Breast epithelium (tissue), 4 donors: ENCODE measurements at regions not wholly inside any gene's neighbourhood (a gene's known extent, or its start where the extent isn't known, plus 50 kb on each side); places are given as distances from the start of the nearest gene placed in this dataset.

Experiments
- DNase-seq, 2 donors: peaks; one replicate each; pipeline ENCODE4 v3.0.0-alpha.2; 2019; ENCODE audit warnings: low spot score in 2 of 2
- H3K27ac ChIP-seq, 2 donors: fragments of 200-600 bp; sonication (generic) in 1 of 2; one replicate each; pipeline ENCODE4 v1.5.1; 2016 to 2019; ENCODE audit warnings: mild to moderate bottlenecking in 1 of 2
- H3K27me3 ChIP-seq, 2 donors: fragments of 200-600 bp; sonication (generic) in 1 of 2; one replicate each; pipeline versions ENCODE4 v1.5.1 to v1.6.0; 2017 to 2019; ENCODE audit warnings: control low read depth in 1 of 2, mild to moderate bottlenecking in 1 of 2
- H3K36me3 ChIP-seq: fragments of 200-600 bp; one replicate; pipeline ENCODE4 v1.5.1; 2019
- H3K4me1 ChIP-seq, 2 donors: fragments of 200-600 bp; sonication (generic); one replicate each; pipeline ENCODE4 v1.5.1; 2016 to 2019; ENCODE audit warnings: control low read depth in 1 of 2
- H3K4me3 ChIP-seq, 3 donors: fragments of 200-600 bp; sonication (generic); 1 replicate in 2 of 3; 2 replicates in 1 of 3; pipeline ENCODE4 v1.5.1; 2016 to 2019; ENCODE audit warnings: mild to moderate bottlenecking in 3 of 3, moderate library complexity in 2 of 3
- H3K9me3 ChIP-seq, 2 donors: fragments of 200-600 bp; sonication (generic) in 1 of 2; one replicate each; pipeline ENCODE4 v1.5.1; 2016 to 2019; ENCODE audit warnings: control low read depth in 1 of 2
- POLR2A ChIP-seq: fragments of 450-650 bp; IDR thresholded peaks from one replicate; pipeline ENCODE4 v1.6.1; 2016; ENCODE audit warnings: antibody characterized with exemption, mild to moderate bottlenecking, moderate library complexity
- POLR2AphosphoS5 ChIP-seq, 3 donors: sonication (generic); formaldehyde crosslinking; IDR thresholded peaks; one replicate each; pipeline ENCODE4 v1.6.1; 2017; ENCODE audit warnings: antibody characterized with exemption in 3 of 3
- intact Hi-C: fragments of 100-400 bp; cut with DNase I; formaldehyde crosslinking; loops from one replicate; pipeline ENCODE4 v1.15.1; 2023; ENCODE audit warnings: low total_unique reads
- TF ChIP-seq, protein P1 (sequence below), 3 donors: fragments of 450-650 bp; IDR thresholded peaks; one replicate each; pipeline ENCODE4 v1.5.1; 2016 to 2017; ENCODE audit warnings: antibody characterized with exemption in 3 of 3, mild to moderate bottlenecking in 3 of 3, moderate library complexity in 3 of 3

DNA sequence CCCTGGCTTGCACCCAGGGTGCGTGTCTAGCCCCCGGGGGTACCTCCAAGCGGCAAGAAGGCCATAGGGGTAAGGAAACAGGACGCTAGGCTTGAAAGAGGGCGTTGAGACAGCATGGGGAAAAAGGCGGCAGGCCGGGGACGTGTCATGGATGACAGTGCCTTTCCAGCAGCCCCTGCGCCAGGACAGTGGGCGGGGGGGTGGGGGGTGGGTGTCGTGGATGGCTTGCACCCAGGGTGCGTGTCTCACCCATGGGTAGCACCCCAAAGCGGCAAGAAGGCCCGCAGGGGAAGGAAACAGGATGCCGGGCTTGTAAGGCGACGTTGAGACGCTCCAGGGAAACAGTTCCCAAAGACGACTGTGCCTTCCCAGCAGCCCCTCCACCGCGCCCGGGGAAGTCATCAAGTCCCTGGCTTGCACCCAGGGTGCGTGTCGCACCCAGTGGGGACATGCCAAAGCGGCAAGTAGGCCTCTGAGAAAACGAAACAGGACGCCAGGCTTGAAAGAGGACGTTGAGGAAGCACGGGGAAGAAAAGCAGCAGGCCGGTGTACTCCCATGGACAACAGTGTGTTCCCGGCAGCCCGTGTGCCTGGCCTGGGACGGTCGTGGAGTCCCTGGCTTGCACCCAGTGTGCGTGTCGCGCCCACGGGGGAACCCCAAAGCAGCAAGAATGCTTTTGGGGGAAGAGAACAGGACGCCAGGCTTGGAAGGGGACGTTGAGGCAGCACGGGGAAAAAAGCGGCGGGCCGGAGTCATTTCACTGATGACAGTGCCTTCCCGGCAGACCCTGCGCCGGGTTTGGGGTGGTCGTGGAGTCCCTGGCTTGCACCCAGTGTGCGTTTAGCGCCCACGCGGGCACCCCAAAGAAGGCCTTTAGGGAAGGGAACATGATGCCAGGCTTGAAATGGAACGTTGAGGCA, 163.5 kb upstream of the ALG10B start:
- peak; percentile 14 to 48 for DNase-seq
- Histone ChIP-seq H3K4me1 (no peaks in the 10 kb centered on the region), H3K9me3 (no peaks in the 10 kb centered on the region), H3K4me3 (no peak overlapping the region), H3K27ac (no peak overlapping the region), H3K36me3 (no peaks in the 10 kb centered on the region), H3K27me3 (peaks cover 0 to 9% of the 10 kb centered on the region in 2 donors)
- intact Hi-C loops: no loop called here
- TF ChIP-seq, protein P1, sequence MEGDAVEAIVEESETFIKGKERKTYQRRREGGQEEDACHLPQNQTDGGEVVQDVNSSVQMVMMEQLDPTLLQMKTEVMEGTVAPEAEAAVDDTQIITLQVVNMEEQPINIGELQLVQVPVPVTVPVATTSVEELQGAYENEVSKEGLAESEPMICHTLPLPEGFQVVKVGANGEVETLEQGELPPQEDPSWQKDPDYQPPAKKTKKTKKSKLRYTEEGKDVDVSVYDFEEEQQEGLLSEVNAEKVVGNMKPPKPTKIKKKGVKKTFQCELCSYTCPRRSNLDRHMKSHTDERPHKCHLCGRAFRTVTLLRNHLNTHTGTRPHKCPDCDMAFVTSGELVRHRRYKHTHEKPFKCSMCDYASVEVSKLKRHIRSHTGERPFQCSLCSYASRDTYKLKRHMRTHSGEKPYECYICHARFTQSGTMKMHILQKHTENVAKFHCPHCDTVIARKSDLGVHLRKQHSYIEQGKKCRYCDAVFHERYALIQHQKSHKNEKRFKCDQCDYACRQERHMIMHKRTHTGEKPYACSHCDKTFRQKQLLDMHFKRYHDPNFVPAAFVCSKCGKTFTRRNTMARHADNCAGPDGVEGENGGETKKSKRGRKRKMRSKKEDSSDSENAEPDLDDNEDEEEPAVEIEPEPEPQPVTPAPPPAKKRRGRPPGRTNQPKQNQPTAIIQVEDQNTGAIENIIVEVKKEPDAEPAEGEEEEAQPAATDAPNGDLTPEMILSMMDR (IDR thresholded peaks at IDR 0.05): no peak
- TF ChIP-seq POLR2A (no peak), POLR2AphosphoS5 (IDR thresholded peaks at IDR 0.05) (no peak)

DNA sequence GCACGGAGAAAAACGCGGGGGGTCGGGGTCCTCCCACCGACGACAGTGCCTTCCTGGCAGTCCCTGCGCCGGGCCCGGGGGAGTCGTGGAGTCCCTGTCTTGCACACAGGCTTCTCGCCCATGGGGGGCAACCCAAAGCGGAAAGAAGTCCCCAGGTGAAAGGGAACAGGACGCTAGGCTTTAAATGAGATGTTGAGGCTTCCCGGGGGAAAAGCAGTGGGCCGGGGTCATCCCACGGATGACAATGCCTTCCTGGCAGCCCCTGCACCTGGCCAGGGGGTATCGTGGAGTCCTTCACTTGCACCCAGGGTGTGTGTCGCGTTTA, 162.9 kb upstream of the ALG10B start:
- TF ChIP-seq, protein P1 (IDR thresholded peaks at IDR 0.05): no peak
- TF ChIP-seq POLR2A: no peak
- TF ChIP-seq POLR2AphosphoS5 (IDR thresholded peaks at IDR 0.05): no peak
- intact Hi-C loops: no loop called here
- Histone ChIP-seq H3K9me3 (no peaks in the 10 kb centered on the region), H3K27ac (no peak overlapping the region), H3K4me1 (no peaks in the 10 kb centered on the region), H3K36me3 (no peaks in the 10 kb centered on the region), H3K4me3 (no peak overlapping the region), H3K27me3 (peaks cover 0 to 12% of the 10 kb centered on the region in 2 donors)
- DNase-seq: no peak

DNA sequence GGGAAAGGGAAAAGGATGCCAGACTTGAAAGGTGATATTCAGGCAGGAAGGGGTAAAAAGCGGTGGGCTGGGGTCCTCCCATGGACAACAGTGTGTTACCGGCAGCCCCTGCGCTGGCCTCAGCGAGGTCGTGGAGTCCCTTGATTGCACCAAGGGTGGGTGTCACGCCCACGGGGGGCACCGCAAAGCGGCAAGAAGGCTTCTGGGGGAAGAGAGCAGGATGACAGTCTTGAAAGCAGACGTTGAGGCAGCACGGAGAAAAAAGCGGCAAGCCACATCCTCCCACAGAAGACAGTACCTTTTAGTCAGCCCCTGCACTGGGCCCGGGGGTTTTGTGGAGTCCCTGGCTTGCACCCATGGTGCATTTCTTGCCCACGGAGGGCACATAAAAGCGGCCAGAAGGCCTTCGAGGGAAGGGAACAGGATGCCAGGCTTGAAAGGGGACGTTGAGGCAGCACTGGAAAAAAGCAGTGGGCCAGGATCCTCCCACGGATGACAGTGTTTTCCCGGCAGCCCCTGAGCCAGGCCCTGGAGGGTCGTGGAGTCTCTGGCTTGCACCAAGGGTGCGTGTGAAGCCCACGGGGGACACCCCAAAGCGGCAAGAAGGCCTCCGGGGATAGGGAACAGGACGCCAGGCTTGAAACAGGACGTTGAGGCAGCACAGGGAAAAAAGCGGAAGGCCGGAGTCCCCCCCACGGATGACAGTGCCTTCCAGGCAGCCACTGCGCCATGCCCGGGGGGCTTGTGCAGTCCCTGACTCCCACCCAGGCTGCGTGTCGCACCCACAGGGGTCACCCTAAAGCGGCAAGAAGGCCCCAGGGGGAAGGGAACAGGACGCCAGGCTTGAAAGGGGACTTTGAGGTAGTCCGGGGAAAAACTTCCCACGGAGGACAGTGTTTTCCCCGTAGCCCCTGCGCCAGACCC, 162.2 kb upstream of the ALG10B start:
- no peaks in the 10 kb centered on the region for H3K9me3 ChIP-seq
- intact Hi-C loops: no loop called here
- TF ChIP-seq, protein P1 (IDR thresholded peaks at IDR 0.05): no peak
- TF ChIP-seq POLR2AphosphoS5 (IDR thresholded peaks at IDR 0.05) (no peak), POLR2A (no peak)
- H3K4me1 ChIP-seq: no peaks in the 10 kb centered on the region
- H3K36me3 ChIP-seq: no peaks in the 10 kb centered on the region
- H3K27ac ChIP-seq: no peak overlapping the region
- DNase-seq: peak in 1 of 2 donors; percentile 10
- H3K27me3 ChIP-seq: peaks cover 0 to 12% of the 10 kb centered on the region in 2 donors
- no peak overlapping the region for H3K4me3 ChIP-seq

DNA sequence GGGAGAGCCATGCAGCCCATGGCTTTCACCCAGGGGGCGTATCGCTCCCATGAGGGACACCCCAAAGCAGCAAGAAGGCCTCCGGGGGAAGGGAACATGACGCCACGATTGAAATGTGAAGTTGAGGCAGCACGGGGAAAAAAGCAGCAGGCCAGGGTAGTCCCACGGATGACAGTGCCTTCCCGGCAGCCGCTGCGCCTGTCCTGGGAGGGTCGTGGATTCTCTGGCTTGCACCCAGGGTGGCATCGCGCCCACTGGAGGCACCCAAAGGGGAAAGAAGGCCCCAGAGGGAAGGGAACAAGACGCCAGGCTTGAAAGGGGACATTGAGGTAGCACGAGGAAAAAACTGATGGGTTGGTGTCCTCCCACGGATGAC, 161.6 kb upstream of the ALG10B start:
- Histone ChIP-seq H3K9me3 (peaks cover 0 to 5% of the 10 kb centered on the region in 2 donors), H3K27me3 (peaks cover 0 to 12% of the 10 kb centered on the region in 2 donors), H3K4me3 (no peak overlapping the region), H3K4me1 (no peaks in the 10 kb centered on the region), H3K27ac (no peak overlapping the region), H3K36me3 (no peaks in the 10 kb centered on the region)
- no peak for DNase-seq
- intact Hi-C loops: no loop called here
- TF ChIP-seq POLR2AphosphoS5 (IDR thresholded peaks at IDR 0.05): no peak
- TF ChIP-seq POLR2A: no peak
- TF ChIP-seq, protein P1 (IDR thresholded peaks at IDR 0.05): no peak
